ENCODE measurements at regions not wholly inside any gene's neighbourhood (a gene's known extent, or its start where the extent isn't known, plus 50 kb on each side); places are given as distances from the start of the nearest gene placed in this dataset.

DNA sequence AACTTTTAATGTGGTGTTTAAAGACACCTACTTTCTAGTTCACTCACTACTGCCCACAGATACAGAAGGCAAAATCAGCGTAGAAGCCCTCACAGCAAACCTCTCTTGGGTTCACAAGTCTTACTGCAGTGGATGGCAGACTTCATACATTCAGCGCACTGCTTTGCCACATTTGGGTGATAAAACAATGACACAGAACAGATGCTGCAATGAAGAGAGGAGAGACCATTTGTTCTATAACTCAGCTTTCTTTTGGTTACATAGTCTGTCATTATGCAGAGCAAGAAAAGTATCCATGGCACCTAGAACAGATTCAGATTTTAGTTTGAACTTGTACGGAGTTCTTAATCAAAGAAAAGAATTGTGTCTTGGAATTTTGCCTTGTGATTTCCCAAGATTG, 459.0 kb downstream of the BCAT1 start:
- Histone ChIP-seq H3K4me1 (ENCODE audit: control insufficient read depth in 1 of 2, insufficient read depth in 1 of 2, low read depth in 1 of 2, low read length in 1 of 2) (no peaks in the 10 kb centered on the region), H3K4me3 (ENCODE audit: low read depth in 1 of 2, low read length in 1 of 2) (no peak overlapping the region), H3K27ac (no peak overlapping the region), H3K36me3 (no peaks in the 10 kb centered on the region), H3K9me3 (no peaks in the 10 kb centered on the region), H3K27me3 (no peaks in the 10 kb centered on the region)
- TF ChIP-seq, protein P1, sequence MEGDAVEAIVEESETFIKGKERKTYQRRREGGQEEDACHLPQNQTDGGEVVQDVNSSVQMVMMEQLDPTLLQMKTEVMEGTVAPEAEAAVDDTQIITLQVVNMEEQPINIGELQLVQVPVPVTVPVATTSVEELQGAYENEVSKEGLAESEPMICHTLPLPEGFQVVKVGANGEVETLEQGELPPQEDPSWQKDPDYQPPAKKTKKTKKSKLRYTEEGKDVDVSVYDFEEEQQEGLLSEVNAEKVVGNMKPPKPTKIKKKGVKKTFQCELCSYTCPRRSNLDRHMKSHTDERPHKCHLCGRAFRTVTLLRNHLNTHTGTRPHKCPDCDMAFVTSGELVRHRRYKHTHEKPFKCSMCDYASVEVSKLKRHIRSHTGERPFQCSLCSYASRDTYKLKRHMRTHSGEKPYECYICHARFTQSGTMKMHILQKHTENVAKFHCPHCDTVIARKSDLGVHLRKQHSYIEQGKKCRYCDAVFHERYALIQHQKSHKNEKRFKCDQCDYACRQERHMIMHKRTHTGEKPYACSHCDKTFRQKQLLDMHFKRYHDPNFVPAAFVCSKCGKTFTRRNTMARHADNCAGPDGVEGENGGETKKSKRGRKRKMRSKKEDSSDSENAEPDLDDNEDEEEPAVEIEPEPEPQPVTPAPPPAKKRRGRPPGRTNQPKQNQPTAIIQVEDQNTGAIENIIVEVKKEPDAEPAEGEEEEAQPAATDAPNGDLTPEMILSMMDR (IDR thresholded peaks at IDR 0.05), result no peak

DNA sequence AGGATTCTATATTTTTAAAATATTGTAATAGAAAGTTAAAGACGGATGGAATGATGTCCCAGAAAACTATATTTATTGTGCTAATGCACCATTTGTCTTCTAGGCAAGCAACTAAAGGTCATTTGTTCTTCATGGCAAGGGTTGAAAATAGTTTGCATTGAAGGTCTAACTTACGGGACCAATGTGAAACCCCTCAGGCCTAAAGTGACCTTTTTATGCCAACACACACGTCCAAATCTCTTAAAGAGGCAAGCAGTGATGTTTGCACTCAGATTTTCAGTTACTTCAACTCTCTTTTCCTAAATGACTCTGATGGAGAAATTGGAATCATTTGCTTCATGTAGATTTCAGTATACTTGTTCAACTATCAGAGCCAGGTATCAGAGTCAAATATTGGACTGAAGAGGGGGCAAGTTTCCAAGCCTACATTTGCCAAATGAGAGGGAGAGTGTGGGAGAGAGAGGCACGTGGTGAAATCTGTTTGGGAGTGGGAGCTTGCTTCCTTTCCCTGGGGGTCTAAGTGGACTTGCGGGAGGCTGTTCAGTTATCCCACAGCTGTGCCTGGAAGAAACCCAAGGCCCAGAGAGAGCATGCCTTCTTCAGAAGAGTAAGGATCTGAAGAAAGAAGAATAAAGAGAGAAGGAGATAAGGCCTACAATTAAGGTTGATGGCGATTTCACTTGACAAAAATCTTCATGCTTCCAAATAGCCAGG, 459.8 kb downstream of the BCAT1 start:
- Histone ChIP-seq H3K4me1 (ENCODE audit: control insufficient read depth in 1 of 2, insufficient read depth in 1 of 2, low read depth in 1 of 2, low read length in 1 of 2) (no peaks in the 10 kb centered on the region), H3K27ac (no peak overlapping the region), H3K9me3 (no peaks in the 10 kb centered on the region), H3K36me3 (no peaks in the 10 kb centered on the region), H3K4me3 (ENCODE audit: low read depth in 1 of 2, low read length in 1 of 2) (no peak overlapping the region), H3K27me3 (no peaks in the 10 kb centered on the region)
- TF ChIP-seq, protein P1 (IDR thresholded peaks at IDR 0.05), result no peak

DNA sequence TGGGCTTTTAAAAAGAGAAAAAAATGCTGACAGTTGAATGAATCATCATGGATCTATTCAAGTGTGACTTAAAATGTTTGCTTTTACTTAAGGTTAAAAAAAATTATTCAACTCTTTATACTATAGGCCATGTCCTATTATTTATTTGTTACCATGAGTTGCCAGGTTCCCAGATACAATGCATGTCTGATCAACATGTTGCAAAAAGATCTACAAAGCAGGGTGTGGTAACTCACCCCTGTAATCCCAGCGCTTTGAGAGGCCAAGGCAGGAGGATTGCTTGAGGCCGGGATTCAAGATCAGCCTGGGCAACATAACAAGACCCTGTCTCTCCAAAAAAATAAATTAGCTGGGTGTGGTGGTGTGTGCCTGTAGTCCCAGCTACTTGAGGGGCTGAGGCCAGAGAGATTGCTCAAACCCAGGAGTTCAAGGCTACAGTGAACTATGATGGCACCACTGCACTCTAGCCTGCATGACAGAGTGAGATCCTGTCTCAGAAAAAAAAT, 460.8 kb downstream of the BCAT1 start:
- Histone ChIP-seq H3K27me3 (no peaks in the 10 kb centered on the region), H3K4me1 (ENCODE audit: control insufficient read depth in 1 of 2, insufficient read depth in 1 of 2, low read depth in 1 of 2, low read length in 1 of 2) (no peaks in the 10 kb centered on the region), H3K4me3 (ENCODE audit: low read depth in 1 of 2, low read length in 1 of 2) (no peak overlapping the region), H3K9me3 (no peaks in the 10 kb centered on the region), H3K36me3 (no peaks in the 10 kb centered on the region), H3K27ac (no peak overlapping the region)
- TF ChIP-seq, protein P1 (IDR thresholded peaks at IDR 0.05), result no peak

DNA sequence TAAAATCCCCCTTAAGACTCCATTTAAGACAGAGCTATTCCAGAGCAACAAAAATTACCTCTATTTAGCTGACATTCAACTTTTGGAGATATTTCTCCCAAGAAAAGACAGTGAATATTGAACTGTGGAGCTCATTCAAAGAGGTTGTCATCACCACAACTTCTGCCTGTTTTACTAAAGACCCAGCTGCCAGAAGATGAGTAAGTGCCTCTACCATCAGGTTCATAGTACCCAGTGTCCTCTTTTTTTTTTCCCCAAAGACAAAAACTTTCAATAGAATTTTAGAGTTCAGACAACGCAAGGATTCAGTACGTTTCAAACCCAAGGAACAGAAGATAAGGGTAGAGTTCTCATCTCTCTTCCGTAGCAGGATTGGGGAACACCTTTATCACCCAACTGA, 461.3 kb downstream of the BCAT1 start:
- Histone ChIP-seq H3K9me3 (no peaks in the 10 kb centered on the region), H3K27me3 (no peaks in the 10 kb centered on the region), H3K4me1 (ENCODE audit: control insufficient read depth in 1 of 2, insufficient read depth in 1 of 2, low read depth in 1 of 2, low read length in 1 of 2) (no peaks in the 10 kb centered on the region), H3K4me3 (ENCODE audit: low read depth in 1 of 2, low read length in 1 of 2) (no peak overlapping the region), H3K36me3 (no peaks in the 10 kb centered on the region), H3K27ac (no peak overlapping the region)
- TF ChIP-seq, protein P1 (IDR thresholded peaks at IDR 0.05), result no peak

DNA sequence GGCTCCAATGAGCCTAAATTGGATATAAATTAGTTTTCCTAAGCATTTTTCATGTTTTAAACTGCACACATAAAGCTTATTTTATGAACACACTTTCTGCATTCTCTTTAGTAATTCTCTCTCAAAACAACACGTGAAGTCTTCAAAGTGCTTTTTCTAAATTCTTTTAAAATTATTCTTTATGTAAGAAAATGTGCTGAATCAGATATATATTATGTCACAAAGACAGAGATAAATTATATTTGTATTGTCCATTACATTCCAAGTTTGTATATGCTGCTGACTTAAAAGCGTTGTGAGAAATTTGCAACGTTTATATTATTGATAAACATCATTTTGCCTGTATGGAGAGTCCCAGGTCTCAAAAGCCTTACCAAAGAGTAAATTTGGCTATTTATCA, 465.2 kb downstream of the BCAT1 start:
- Histone ChIP-seq H3K9me3 (no peaks in the 10 kb centered on the region), H3K4me1 (ENCODE audit: control insufficient read depth in 1 of 2, insufficient read depth in 1 of 2, low read depth in 1 of 2, low read length in 1 of 2) (no peaks in the 10 kb centered on the region), H3K4me3 (ENCODE audit: low read depth in 1 of 2, low read length in 1 of 2) (no peak overlapping the region), H3K27me3 (no peaks in the 10 kb centered on the region), H3K36me3 (no peaks in the 10 kb centered on the region), H3K27ac (no peak overlapping the region)
- TF ChIP-seq, protein P1 (IDR thresholded peaks at IDR 0.05), result no peak
